Cerebellar cortex (tissue), 1 donor: ENCODE measurements at regions not wholly inside any gene's neighbourhood (a gene's known extent, or its start where the extent isn't known, plus 50 kb on each side); places are given as distances from the start of the nearest gene placed in this dataset.
A peak's percentile ranks its signal among the peaks of the same experiment; 100 is the strongest.

Experiments used
- DNase-seq: peaks from one replicate; pipeline ENCODE4 v3.0.0-alpha.2; 2015; ENCODE audit warnings: low spot score

- DNase-seq = no peak
Observed at GRCh38 chr7:13035233-13035632, 347.8 kb downstream of the ARL4A start.

GRCh38 chr7:13036256-13036780 is 348.9 kb downstream of the ARL4A start:
- DNase-seq = no peak

- DNase-seq = no peak
Observed at GRCh38 chr7:13037216-13037615, 349.8 kb downstream of the ARL4A start.

DNA sequence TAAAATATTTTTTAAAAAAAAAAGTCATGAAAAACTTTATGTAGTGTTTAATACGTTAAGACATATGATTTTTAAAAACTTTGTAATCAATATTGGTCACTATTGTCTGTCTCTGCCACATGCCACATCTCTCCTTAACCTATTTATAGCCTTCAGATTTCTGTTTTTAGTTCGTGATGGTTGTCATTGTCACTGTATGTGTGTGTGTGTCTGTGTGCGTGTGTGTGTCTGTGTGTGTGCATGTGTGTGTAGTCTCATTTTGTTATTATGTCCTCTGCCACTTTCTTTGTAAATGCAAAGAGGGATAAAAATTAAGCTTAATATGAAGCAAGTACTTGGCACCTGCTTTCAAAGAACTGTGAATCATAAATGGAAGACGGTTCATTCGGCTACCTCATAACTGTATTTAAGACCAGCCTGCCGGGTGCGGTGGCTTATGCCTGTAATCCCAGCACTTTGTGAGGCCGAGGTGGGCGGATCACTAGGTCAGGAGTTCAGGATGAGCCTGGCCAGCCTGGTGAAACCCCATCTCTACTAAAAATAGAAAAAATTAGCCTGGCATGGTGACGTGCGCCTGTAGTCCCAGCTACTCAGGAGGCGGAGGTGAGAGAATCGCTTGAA is 354.0 kb downstream of the ARL4A start:
- DNase-seq = no peak

DNA sequence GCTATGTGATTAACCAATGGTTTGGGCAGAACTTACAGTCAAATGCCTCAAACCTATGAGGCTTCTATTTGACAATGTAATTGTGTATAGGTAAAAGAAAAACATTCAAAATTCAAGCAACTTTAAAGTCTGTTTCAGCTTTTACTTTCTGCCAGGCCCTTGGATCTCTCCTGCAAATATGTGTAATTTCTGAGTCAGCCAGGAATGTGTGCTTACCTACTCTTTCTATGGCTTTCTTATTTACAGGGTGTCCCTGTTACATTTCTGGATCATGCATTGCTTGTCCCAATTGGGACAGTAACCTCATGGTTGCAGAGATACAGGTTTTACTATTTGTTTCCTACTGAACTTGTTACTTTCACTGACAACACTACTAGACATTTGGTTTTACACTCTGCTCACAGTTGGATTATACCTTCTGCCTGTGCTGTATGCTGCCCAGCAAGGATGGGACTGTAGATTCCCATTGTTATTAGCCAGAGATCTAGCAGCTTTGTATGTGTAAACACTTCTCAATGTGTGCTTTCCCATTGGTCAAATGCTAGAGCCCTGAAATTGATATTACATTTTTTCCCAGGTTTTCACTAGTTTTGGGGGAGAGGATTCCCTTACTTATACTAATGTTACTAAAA is 355.3 kb downstream of the ARL4A start:
- DNase-seq = no peak

DNA sequence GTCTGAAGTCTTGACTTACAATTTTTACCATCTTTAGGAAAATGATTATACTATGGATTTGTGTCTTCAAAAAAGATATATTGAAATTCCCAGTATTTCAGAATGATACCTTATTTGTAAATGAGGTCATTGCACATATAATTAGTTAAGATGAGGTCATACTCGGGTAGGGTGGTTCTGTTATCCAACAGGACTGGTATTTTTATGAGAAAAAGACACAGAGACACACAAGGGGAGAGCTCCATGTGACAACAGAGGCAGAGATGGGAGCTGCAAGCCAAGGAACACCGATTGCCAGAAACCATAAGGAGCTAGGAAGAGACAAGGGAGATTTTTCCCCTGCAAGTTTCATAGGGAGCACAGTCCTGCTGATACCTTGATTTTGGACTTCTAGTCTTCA is 356.9 kb downstream of the ARL4A start:
- no peak for DNase-seq

GRCh38 chr7:13047061-13047460 is 359.6 kb downstream of the ARL4A start:
- no peak for DNase-seq

- no peak for DNase-seq
Observed at GRCh38 chr7:13049946-13050345, 362.5 kb downstream of the ARL4A start.

GRCh38 chr7:13050703-13051102 is 363.3 kb downstream of the ARL4A start:
- no peak for DNase-seq

- no peak for DNase-seq
Observed at GRCh38 chr7:13055732-13056368, 368.4 kb downstream of the ARL4A start.

DNA sequence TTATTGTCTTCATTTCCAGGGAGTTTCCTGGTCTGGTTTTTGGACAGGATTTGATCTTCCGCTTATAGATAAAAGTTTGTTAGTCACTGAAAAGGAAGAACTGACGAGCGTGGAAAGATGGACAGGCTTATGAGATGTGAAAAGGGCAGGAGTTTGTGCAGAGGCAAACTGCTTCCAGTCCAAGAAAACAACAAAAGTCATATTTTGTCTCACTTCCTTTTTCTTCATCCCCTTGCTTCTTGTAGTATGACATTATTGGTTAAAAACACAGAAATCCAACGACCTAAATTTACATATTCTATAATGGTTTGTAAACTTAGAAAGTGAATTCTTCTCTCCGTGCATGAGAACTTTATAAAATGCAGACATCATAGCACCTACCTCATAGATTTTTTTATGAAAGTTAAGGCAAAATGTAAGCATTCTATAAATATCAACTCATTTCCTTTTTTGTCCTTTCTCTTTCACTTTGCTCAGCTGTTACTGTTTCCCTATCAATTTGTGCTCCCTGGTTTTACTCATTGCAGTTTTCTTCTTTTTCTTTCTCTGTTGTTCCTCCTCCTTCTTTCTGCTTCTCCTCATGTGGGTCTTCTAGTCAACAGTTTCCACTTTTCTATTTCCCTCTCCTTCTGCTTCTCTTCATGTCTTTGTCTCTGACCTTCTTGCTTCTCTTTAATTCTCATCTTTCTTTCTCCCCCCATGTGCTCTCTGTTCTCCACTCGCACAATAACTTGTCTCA is 370.2 kb downstream of the ARL4A start:
- DNase-seq = no peak

DNA sequence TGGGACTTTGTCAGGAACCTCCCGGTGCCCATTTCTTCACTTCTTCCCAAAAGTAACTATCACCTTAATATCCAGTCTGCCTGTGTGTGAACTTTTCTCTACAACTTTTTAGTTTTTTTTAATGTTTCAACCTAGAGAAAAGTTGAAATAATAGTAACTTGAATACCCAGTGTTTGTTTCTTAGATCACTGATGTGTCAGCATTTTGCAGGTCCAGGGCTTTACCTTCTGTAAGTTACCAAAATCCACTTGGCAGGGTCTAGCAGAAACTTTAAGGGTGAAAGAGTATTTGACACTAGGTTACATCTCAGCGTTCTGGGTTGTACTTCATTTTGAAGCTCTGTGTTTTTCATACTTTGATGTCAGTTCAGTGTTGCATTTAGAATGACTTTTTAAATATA is 372.7 kb downstream of the ARL4A start:
- no peak for DNase-seq

- no peak for DNase-seq
Observed at GRCh38 chr7:13061115-13061514, 373.7 kb downstream of the ARL4A start.

DNA sequence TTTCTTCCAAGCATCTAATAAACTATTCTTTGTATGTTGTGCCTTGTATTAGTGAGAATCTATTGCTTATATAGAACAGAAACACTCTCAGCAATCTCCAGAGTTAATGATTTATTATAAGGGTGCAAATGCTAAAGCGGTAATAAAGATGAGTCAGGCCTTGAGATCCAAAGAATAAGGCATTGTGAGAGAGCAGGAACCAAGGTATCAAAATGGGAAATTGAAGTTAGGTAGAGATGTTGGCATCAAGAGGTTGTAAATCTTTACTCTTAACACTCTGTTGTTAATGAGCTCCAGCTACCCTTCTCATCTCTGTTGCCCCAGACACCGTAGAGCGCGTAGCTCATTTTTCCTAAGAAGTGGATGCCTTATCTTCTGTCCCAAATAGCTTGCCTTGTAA is 375.2 kb downstream of the ARL4A start:
- DNase-seq = no peak

GRCh38 chr7:13067036-13067435 is 379.6 kb downstream of the ARL4A start:
- no peak for DNase-seq

DNA sequence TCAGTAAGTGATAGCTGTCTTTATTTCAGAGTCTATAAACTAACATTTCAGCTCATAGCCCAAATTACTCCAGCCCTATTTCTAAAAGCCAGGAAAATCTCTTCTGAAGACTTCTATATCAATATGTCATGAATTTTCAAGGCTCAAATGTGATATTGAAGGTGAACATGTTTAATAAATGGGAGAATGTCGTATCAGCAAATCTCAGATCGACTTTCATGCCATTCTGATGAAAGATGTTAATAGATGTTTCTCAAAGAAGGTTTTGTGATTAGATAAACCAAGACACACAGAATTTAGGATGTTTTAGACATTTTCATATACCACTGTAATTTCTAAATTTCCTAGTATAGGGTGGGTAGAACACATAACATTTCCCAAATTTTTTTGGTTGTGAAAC is 380.6 kb downstream of the ARL4A start:
- DNase-seq = no peak

GRCh38 chr7:13069841-13070240 is 382.4 kb downstream of the ARL4A start:
- no peak for DNase-seq

GRCh38 chr7:13072014-13072413 is 384.6 kb downstream of the ARL4A start:
- DNase-seq = peak; percentile 2

GRCh38 chr7:13077466-13077865 is 390.0 kb downstream of the ARL4A start:
- no peak for DNase-seq

- DNase-seq = no peak
Observed at GRCh38 chr7:13078105-13078504, 390.7 kb downstream of the ARL4A start.

DNA sequence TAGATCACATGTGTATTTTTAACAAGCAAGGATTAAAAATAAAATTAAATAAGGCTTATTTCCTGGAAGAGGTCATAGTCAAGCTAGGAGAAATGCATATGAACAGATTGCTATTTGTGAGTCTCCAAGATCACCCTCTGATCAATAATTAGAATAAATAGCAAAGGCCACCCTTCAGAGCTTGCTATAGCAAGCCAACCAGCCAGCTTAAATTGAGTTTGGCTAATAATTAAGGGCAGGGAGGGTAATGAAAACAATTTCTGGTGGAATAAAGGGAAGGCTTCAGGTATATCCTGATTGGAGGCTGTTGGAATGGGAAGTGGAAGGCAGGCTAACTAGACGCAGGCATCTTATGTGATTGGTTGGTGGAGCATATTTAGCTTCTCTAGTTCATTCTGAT is 403.5 kb downstream of the ARL4A start:
- DNase-seq = no peak

DNA sequence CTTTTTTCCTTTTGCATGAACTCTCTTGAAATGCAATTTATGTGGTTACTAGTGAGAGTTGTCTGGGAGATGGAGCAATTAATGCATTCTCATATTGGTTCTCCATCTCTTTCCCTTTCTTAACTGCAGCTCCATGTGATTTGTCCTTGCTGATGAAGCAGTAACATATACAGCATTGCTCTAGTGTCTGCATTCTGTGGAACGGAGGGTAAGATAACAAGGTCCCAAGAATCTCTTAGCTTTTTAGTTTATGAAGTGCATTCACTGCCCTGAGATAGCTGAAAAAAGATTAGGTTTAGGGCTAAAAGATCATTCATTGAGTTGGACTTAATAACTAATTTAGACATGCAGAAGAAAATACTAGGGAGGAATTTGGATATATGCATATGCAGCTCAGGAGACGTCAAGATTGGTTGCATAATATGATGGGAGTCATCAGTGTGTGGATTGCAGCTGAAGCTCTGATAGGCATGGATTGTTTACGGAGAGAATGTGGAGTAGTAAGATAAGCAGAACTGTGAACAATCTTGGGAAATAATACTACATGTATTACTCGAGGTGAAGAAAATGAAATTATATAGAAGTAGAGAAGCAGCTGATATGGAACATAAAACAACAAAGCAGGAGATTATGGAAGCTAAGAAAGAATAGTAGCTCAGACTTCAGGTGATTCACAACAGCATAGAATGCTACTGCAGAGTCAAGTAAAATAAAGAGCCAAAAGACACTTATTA is 404.7 kb downstream of the ARL4A start:
- no peak for DNase-seq
